GM23338 (cell line): ENCODE measurements at regions not wholly inside any gene's neighbourhood (a gene's known extent, or its start where the extent isn't known, plus 50 kb on each side); places are given as distances from the start of the nearest gene placed in this dataset.

Experiments used
- CREB1 ChIP-seq: fragments of 250-450 bp; sonication (Bioruptor Pico); IDR thresholded peaks from 2 replicates; pipeline ENCODE4 v1.5.0; 2020; ENCODE audit warnings: low read depth, mild to moderate bottlenecking, moderate library complexity
- EZH2 ChIP-seq: fragments of 200-600 bp; sonication (generic); IDR thresholded peaks from one replicate; pipeline ENCODE4 v1.8.0; 2017; ENCODE audit warnings: antibody characterized with exemption, mild to moderate bottlenecking, low read depth; ENCODE audit not compliant: unreplicated experiment
- EZH2phosphoT487 ChIP-seq: fragments of 200-600 bp; sonication (generic); IDR thresholded peaks from one replicate; pipeline ENCODE4 v1.8.1; 2018; ENCODE audit warnings: antibody characterized with exemption; ENCODE audit not compliant: unreplicated experiment
- JUNB ChIP-seq: IDR thresholded peaks from one replicate; pipeline ENCODE4 v1.6.1; 2016; ENCODE audit warnings: antibody characterized with exemption; ENCODE audit not compliant: unreplicated experiment
- NANOG ChIP-seq: IDR thresholded peaks from 2 replicates; pipeline ENCODE4 v1.6.1; 2016; ENCODE audit warnings: antibody characterized with exemption, borderline replicate concordance
- POLR2AphosphoS5 ChIP-seq: IDR thresholded peaks from 2 replicates; pipeline ENCODE4 v1.6.1; 2016; ENCODE audit warnings: antibody characterized with exemption, low read depth
- STAT1 ChIP-seq: IDR thresholded peaks from one replicate; pipeline ENCODE4 v1.6.1; 2016; ENCODE audit warnings: antibody characterized with exemption; ENCODE audit not compliant: unreplicated experiment
- ZNF331 ChIP-seq: fragments of 250-450 bp; sonication (Bioruptor Pico); IDR thresholded peaks from 2 replicates; pipeline ENCODE4 v1.5.0; 2020; ENCODE audit warnings: low read depth, mild to moderate bottlenecking, moderate library complexity
- TF ChIP-seq, protein P1 (sequence below), 2 experiments: fragments of 200-600 bp in 1 of 2; sonication (generic) in 1 of 2; conservative IDR thresholded peaks; 2 replicates each; pipeline versions ENCODE4 v1.5.1 to v1.6.1; 2016 to 2017; ENCODE audit warnings: antibody characterized with exemption in 2 of 2, low read depth in 2 of 2, mild to moderate bottlenecking in 2 of 2, moderate library complexity in 1 of 2
- TF ChIP-seq, protein P2 (sequence below): IDR thresholded peaks from one replicate; pipeline ENCODE4 v1.6.1; 2018; ENCODE audit warnings: antibody characterized with exemption; ENCODE audit not compliant: unreplicated experiment
- TF ChIP-seq, protein P3 (sequence below): IDR thresholded peaks from 2 replicates; pipeline ENCODE4 v1.6.1; 2016; ENCODE audit warnings: antibody characterized with exemption

DNA sequence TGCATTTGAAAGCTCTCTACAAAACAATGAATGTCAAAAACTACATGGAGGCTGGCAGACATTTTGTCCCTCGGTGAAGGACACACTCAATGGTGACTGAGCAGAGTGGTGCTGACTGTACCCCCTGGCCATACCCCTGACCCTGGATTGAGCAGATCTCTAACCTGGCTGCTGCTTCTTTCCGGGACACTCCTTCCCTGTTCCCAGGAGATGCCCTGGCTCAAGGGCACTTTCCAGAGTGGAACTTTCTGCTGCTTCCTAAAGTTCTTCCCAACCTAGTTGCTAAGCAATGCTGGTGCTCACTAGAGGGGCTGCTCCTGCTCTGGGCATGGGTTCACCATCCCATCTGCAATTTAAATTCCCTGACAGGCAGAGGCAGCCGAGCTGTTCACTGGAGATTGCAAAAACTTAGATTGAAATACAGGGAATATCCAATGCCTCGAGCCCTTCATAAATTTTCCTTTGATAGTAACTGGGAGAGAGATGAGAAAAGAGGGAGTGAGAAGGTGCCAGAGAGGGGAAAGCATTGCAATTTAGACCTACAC lies 384.3 kb upstream of the PODXL start:
- TF ChIP-seq, protein P1, sequence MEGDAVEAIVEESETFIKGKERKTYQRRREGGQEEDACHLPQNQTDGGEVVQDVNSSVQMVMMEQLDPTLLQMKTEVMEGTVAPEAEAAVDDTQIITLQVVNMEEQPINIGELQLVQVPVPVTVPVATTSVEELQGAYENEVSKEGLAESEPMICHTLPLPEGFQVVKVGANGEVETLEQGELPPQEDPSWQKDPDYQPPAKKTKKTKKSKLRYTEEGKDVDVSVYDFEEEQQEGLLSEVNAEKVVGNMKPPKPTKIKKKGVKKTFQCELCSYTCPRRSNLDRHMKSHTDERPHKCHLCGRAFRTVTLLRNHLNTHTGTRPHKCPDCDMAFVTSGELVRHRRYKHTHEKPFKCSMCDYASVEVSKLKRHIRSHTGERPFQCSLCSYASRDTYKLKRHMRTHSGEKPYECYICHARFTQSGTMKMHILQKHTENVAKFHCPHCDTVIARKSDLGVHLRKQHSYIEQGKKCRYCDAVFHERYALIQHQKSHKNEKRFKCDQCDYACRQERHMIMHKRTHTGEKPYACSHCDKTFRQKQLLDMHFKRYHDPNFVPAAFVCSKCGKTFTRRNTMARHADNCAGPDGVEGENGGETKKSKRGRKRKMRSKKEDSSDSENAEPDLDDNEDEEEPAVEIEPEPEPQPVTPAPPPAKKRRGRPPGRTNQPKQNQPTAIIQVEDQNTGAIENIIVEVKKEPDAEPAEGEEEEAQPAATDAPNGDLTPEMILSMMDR (conservative IDR thresholded peaks at IDR 0.05; ENCODE audit: low read depth in 2 of 2), result no peak
- TF ChIP-seq, protein P2, sequence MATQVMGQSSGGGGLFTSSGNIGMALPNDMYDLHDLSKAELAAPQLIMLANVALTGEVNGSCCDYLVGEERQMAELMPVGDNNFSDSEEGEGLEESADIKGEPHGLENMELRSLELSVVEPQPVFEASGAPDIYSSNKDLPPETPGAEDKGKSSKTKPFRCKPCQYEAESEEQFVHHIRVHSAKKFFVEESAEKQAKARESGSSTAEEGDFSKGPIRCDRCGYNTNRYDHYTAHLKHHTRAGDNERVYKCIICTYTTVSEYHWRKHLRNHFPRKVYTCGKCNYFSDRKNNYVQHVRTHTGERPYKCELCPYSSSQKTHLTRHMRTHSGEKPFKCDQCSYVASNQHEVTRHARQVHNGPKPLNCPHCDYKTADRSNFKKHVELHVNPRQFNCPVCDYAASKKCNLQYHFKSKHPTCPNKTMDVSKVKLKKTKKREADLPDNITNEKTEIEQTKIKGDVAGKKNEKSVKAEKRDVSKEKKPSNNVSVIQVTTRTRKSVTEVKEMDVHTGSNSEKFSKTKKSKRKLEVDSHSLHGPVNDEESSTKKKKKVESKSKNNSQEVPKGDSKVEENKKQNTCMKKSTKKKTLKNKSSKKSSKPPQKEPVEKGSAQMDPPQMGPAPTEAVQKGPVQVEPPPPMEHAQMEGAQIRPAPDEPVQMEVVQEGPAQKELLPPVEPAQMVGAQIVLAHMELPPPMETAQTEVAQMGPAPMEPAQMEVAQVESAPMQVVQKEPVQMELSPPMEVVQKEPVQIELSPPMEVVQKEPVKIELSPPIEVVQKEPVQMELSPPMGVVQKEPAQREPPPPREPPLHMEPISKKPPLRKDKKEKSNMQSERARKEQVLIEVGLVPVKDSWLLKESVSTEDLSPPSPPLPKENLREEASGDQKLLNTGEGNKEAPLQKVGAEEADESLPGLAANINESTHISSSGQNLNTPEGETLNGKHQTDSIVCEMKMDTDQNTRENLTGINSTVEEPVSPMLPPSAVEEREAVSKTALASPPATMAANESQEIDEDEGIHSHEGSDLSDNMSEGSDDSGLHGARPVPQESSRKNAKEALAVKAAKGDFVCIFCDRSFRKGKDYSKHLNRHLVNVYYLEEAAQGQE, result no peak
- TF ChIP-seq CREB1 (CRISPR knock-in tag), result no peak
- no peak for TF ChIP-seq POLR2AphosphoS5
- TF ChIP-seq EZH2phosphoT487, result no peak
- no peak for TF ChIP-seq NANOG
- TF ChIP-seq EZH2, result no peak
- TF ChIP-seq, protein P3, sequence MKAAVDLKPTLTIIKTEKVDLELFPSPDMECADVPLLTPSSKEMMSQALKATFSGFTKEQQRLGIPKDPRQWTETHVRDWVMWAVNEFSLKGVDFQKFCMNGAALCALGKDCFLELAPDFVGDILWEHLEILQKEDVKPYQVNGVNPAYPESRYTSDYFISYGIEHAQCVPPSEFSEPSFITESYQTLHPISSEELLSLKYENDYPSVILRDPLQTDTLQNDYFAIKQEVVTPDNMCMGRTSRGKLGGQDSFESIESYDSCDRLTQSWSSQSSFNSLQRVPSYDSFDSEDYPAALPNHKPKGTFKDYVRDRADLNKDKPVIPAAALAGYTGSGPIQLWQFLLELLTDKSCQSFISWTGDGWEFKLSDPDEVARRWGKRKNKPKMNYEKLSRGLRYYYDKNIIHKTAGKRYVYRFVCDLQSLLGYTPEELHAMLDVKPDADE, result no peak
- no peak for TF ChIP-seq ZNF331 (CRISPR knock-in tag)
- no peak for TF ChIP-seq JUNB
- TF ChIP-seq STAT1, result no peak
